Panc1 (cell line): ENCODE measurements at regions not wholly inside any gene's neighbourhood (a gene's known extent, or its start where the extent isn't known, plus 50 kb on each side); places are given as distances from the start of the nearest gene placed in this dataset.

Source experiments
- CTCF ChIP-seq: fragments of 450-650 bp; IDR thresholded peaks from 2 replicates; pipeline ENCODE4 v1.5.1; 2017; ENCODE audit warnings: mild to moderate bottlenecking
- POLR2AphosphoS5 ChIP-seq: IDR thresholded peaks from 2 replicates; pipeline ENCODE4 v1.6.1; 2012; ENCODE audit warnings: mild to moderate bottlenecking, low read depth, low read length, moderate library complexity
- SIN3A ChIP-seq: IDR thresholded peaks from 2 replicates; pipeline ENCODE4 v1.6.1; 2012; ENCODE audit warnings: low read depth, mild to moderate bottlenecking, low read length, moderate library complexity, borderline replicate concordance; ENCODE audit not compliant: insufficient read depth
- TCF7L2 ChIP-seq: IDR thresholded peaks from 2 replicates; pipeline ENCODE4 v1.6.1; 2011; ENCODE audit warnings: mild to moderate bottlenecking, low read depth, low read length, inconsistent platforms
- TF ChIP-seq, protein P1 (sequence below), 2 experiments: IDR thresholded peaks; 2 replicates each; pipeline ENCODE4 v1.6.1; 2011 to 2012; ENCODE audit warnings: low read depth in 2 of 2, control low read depth in 1 of 2, low read length in 1 of 2, mild to moderate bottlenecking in 1 of 2, moderate library complexity in 1 of 2; ENCODE audit not compliant: insufficient read depth in 1 of 2

DNA sequence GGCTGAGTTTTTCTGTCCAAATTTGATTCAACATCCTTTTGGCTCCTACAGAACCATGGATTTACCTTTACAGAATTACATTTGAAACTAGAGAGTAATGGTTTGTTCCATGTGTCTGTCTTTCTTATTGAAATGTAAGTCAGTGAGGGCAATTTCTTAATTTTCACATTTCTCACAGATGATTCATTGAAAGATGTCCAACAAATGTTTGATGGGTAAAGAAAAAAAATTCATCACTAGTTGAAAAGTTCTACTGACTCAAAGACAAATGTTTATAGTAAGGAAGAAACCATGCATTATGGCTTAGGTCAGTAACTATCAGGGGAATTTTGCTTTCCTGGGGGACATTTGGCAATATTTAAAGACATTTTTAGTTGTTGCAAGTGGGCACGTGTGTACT is 131.6 kb upstream of the TRPM3 start:
- TF ChIP-seq SIN3A (no peak), CTCF (no peak), POLR2AphosphoS5 (no peak), TCF7L2 (no peak)
- TF ChIP-seq, protein P1, sequence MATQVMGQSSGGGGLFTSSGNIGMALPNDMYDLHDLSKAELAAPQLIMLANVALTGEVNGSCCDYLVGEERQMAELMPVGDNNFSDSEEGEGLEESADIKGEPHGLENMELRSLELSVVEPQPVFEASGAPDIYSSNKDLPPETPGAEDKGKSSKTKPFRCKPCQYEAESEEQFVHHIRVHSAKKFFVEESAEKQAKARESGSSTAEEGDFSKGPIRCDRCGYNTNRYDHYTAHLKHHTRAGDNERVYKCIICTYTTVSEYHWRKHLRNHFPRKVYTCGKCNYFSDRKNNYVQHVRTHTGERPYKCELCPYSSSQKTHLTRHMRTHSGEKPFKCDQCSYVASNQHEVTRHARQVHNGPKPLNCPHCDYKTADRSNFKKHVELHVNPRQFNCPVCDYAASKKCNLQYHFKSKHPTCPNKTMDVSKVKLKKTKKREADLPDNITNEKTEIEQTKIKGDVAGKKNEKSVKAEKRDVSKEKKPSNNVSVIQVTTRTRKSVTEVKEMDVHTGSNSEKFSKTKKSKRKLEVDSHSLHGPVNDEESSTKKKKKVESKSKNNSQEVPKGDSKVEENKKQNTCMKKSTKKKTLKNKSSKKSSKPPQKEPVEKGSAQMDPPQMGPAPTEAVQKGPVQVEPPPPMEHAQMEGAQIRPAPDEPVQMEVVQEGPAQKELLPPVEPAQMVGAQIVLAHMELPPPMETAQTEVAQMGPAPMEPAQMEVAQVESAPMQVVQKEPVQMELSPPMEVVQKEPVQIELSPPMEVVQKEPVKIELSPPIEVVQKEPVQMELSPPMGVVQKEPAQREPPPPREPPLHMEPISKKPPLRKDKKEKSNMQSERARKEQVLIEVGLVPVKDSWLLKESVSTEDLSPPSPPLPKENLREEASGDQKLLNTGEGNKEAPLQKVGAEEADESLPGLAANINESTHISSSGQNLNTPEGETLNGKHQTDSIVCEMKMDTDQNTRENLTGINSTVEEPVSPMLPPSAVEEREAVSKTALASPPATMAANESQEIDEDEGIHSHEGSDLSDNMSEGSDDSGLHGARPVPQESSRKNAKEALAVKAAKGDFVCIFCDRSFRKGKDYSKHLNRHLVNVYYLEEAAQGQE (IDR thresholded peaks at IDR 0.05; ENCODE audit: insufficient read depth in 1 of 2, low read depth in 2 of 2, low read length in 1 of 2): no peak
